SH-SY5Y (cell line): ENCODE measurements at regions not wholly inside any gene's neighbourhood (a gene's known extent, or its start where the extent isn't known, plus 50 kb on each side); places are given as distances from the start of the nearest gene placed in this dataset.

Experiments
- GATA2 ChIP-seq: IDR thresholded peaks from 2 replicates; pipeline ENCODE4 v1.6.1; 2011; ENCODE audit warnings: mild to moderate bottlenecking, low read depth, low read length
- GATA3 ChIP-seq: IDR thresholded peaks from 2 replicates; pipeline ENCODE4 v1.6.1; 2011; ENCODE audit warnings: low read depth, mild to moderate bottlenecking, low read length, moderate library complexity

- TF ChIP-seq GATA2 (no peak), GATA3 (no peak)
Measured at GRCh38 chr3:72696815-72697214, 151.4 kb downstream of the SHQ1 start.
